Mononuclear cell (primary cell): ENCODE measurements at regions not wholly inside any gene's neighbourhood (a gene's known extent, or its start where the extent isn't known, plus 50 kb on each side); places are given as distances from the start of the nearest gene placed in this dataset.

Experiments used
- H3K27me3 ChIP-seq: 2 replicates; pipeline ENCODE4 v1.6.0; 2011; ENCODE audit warnings: low read length, control low read depth; ENCODE audit not compliant: insufficient read depth
- H3K4me1 ChIP-seq: 2 replicates; pipeline ENCODE4 v1.5.1; 2011; ENCODE audit warnings: mild to moderate bottlenecking, low read length, control low read depth; ENCODE audit not compliant: insufficient read depth
- H3K4me3 ChIP-seq: 2 replicates; pipeline ENCODE4 v1.5.1; 2011; ENCODE audit warnings: mild to moderate bottlenecking, low read length, moderate library complexity
- H3K9me3 ChIP-seq: 2 replicates; pipeline ENCODE4 v1.5.1; 2011; ENCODE audit warnings: low read depth, mild to moderate bottlenecking, control low read depth, low read length

DNA sequence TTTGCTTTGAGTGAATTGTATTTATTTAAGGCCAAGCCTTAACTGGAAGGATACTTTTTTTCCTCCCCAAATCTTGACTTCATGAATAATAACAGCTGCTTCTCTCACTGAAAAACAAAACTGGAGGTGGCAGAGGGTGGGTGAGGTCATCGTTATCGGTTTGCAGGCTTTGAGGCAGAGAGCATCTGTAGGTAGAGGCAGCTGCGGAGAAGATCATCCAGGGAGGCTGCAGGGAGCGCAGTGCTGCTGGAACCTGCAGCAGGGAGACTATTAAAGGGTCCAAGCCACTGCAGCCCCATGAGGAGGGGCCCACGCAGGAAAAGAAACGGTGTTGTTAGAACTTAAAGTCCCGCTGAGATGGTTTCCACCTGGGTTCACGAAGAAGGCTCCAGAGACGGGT, 112.1 kb upstream of the SDK1 start:
- H3K4me1 ChIP-seq, result no peaks in the 10 kb centered on the region
- no peaks in the 10 kb centered on the region for H3K9me3 ChIP-seq
- H3K27me3 ChIP-seq, result no peaks in the 10 kb centered on the region
- no peak overlapping the region for H3K4me3 ChIP-seq

DNA sequence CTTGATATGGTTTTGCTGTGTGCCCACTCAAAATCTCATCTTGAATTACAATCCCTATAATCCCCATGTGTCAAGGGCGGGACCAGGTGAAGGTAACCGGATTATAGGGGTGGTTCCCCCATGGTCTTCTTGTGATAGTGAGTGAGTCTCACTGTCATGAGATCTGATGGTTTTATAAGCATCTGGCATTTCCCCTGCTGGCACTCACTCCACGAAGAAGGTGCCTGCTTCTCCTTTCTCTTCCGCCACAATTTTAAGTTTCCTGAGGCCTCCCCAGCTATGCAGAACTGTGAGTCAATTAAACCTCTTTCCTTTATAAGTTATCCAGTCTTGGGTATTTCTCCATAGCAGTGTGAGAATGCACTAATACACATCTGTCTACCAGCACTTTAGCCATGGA, 109.5 kb upstream of the SDK1 start:
- H3K27me3 ChIP-seq, result no peaks in the 10 kb centered on the region
- no peak overlapping the region for H3K4me3 ChIP-seq
- H3K9me3 ChIP-seq, result no peaks in the 10 kb centered on the region
- no peaks in the 10 kb centered on the region for H3K4me1 ChIP-seq

DNA sequence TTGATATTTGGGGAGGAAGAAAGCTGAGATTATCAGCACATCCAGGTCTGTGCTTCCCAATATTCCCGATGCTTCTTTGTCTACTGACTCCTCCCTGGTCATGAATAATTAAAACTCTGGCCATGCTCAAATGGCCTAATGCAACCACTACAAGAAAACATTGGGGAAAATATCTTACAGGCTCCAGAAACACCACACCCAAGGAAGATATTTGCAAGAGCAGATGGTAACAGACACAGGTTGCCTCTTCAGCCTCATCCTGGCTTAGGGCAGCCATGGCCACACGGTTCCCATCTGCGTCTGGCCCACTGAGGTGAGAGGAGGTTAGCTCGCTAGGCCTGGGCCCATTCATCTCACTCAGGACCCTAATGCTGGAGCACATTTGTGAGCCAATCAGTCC, 108.4 kb upstream of the SDK1 start:
- Histone ChIP-seq H3K4me3 (no peak overlapping the region), H3K27me3 (no peaks in the 10 kb centered on the region), H3K4me1 (no peaks in the 10 kb centered on the region), H3K9me3 (no peaks in the 10 kb centered on the region)

DNA sequence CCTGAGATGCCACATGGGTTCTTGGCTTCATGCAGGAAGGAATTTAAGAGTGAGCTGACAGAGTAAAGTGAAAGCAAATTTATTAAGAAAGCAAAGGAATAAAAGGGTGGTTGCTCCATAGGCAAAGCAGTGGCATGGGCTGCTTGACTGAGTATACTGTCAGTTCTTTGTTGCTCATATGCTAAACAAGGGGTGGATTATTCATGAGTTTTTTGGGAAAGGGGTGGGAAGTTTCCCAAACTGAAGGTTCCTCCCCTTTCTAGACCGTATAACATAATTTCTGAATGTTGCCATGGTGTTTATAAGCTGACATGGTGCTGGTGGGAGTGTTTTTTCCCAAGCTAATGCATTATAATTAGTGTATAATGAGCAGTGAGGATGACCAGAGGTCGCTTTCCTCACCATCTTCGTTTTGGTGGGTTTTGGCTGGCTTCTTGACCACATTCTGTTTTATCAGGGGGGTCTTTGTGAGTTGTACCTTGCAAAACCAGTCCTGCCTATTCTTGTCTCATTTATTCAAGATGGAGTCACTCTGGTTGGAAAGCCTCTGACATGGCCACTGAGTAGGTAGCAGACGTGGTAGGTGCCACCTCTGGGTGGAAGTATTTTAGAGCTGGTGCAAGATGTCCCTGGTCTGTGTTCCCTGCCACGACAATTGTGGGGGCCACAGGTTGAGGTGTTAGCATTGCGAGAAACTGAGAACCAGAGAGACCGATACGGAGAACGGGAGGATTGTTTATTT, 107.5 kb upstream of the SDK1 start:
- Histone ChIP-seq H3K27me3 (no peaks in the 10 kb centered on the region), H3K4me1 (no peaks in the 10 kb centered on the region), H3K4me3 (no peak overlapping the region), H3K9me3 (no peaks in the 10 kb centered on the region)

DNA sequence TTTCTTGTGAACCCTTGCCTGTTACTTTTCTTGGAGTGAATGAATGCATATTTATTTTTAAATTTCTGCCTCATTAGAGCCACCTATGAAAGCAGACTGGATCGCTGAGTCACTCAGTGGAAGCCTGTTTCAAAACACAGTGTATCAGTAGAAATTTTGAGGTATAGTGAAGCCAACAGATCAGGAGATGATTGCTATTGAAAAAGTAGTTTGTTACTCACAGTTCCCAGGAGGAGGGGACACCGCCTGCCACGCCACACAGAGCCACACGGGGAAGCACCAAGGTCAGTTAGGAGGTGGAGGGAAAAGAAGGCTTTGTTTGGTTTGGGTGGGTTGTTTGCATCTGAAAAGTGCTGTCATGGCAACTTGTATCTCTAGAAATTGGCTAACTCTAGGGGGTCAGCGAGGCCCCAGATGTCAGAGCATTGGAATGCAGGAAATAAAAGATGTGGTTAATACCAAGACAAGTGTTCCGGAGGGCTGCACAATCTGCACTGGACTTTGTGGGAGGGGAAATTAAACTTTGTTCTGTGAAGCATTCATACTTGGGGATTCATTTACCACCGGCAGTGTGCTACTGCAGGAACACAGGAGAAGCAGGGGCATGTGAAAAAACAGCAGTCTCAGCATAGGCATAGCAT, 106.4 kb upstream of the SDK1 start:
- Histone ChIP-seq H3K9me3 (no peaks in the 10 kb centered on the region), H3K27me3 (no peaks in the 10 kb centered on the region), H3K4me3 (no peak overlapping the region), H3K4me1 (no peaks in the 10 kb centered on the region)

DNA sequence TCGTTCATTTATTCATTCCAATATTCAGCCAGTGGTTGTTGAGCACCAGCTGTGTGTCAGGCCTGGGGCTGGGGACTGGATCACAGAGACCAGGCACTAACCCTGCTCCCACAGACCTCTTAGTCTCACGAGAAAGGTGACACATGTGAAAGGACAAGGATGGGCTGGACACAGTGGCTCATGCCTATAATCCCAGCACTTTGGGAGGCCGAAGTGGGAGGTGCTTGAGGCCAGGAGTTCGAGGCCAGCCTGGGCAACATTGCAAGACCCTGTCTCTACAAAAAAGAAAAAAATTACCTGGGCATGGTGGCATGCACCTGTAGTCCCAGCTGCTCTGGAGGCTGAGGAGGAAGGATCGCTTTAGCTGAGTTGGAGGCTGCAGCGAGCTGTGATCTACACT, 105.9 kb upstream of the SDK1 start:
- no peaks in the 10 kb centered on the region for H3K4me1 ChIP-seq
- H3K9me3 ChIP-seq, result no peaks in the 10 kb centered on the region
- H3K27me3 ChIP-seq, result no peaks in the 10 kb centered on the region
- H3K4me3 ChIP-seq, result no peak overlapping the region

DNA sequence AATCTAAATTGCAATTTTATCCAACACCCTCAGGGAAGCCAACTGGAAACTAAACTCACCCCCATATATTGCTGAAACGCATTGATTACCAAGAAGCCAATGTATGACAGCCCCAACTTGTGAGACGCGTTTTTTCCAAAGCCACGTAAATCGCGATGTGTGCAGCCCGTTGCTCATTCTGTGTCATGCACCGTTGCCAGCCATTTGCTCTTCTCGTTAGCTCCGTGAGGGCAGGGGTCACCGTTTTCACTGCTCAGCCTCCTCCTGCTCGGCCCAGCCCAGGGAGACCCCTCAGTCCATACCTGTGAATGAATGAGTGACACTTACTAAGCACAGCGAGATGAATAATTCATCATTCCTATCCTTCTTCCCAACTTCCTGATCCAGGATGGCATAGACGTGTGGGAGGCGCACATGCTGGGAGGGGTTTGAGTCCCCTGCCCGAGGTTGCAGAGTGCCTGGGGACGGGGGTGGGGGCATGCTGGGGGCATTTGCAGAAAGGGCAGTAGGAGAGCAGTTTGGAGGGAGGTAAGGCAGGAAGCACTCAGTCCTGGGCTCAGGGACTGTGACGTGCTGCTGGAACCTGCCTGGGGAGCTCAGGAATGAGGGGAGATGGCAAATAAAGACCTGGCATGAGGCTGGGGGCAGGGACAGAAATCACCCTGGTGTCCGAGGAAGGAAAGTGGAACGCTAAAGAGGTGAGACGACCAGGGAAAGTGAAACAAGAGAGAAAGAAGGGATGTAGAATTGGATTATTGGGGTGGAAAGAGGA, 104.2 kb upstream of the SDK1 start:
- no peaks in the 10 kb centered on the region for H3K9me3 ChIP-seq
- no peaks in the 10 kb centered on the region for H3K27me3 ChIP-seq
- no peaks in the 10 kb centered on the region for H3K4me1 ChIP-seq
- no peak overlapping the region for H3K4me3 ChIP-seq

DNA sequence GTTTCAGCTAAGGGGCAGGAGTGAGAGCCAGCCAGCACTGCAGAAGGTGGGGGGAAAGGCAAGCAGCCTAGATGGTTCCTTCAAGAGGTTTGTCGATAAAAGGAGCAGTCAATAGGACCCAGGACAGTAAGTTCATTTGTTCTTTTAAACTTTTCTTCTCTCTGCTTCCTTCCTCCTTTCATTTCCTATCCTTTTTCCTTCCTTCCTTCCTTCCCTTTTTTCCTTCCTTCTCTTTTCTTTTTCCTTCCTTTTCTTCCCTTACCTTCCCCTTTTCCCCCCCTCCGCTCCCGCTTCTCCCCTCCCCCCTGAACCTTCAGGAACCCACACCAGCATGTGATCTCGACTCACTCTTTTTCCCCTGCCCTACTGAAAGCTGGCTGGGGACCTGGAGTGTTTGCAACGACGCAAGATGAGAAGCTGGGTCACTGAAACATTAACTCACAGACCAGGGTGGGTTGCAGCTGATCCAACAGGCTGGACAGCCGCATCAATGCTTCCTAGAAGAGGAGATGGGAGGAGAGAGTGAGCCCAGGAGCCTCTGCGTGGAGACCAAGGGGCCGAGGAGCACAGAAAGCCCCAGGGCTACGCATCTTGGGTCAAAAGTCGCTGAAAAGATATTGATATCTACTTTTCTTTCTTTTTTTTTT, 103.4 kb upstream of the SDK1 start:
- Histone ChIP-seq H3K4me3 (no peak overlapping the region), H3K27me3 (no peaks in the 10 kb centered on the region), H3K9me3 (no peaks in the 10 kb centered on the region), H3K4me1 (no peaks in the 10 kb centered on the region)

DNA sequence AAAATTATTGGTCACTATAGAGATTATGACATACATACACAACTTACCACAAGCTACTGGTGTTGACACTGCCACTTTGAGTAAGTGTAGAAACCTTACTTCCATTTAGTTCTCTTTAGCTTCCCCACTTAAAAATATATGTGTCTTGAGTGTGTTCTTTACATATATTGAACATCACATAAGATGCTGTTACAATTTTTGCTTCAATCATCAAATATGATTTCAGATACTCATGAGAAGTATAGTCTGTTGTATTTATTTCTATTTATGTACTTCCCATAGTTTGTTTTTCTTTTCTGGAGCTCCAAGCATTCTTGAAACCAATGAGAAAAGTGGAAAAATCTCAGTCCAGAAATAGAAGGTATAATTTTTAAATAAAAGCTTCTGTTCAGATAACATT, 102.7 kb upstream of the SDK1 start:
- no peaks in the 10 kb centered on the region for H3K9me3 ChIP-seq
- no peaks in the 10 kb centered on the region for H3K27me3 ChIP-seq
- H3K4me1 ChIP-seq, result no peaks in the 10 kb centered on the region
- no peak overlapping the region for H3K4me3 ChIP-seq

DNA sequence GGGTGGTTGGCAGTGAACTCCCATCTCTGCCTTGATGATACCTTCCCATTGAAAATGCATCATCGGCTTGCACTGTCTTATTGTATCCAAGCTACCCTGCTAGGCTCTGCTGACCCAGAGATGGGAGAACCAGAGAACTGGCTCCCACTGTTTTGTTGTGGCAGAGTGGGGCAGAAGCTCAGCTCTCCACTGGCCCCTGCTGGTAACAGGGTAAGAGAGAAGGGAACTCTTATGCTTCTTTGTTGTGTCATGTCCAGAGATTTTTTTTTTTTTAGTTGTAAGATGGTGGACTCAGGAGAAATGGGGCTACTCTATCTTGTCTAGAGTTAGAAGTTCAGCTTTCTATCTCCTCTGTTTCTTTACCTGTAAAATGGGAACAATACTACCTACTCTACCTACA, 100.5 kb upstream of the SDK1 start:
- Histone ChIP-seq H3K27me3 (no peaks in the 10 kb centered on the region), H3K4me1 (no peaks in the 10 kb centered on the region), H3K9me3 (no peaks in the 10 kb centered on the region), H3K4me3 (no peak overlapping the region)

DNA sequence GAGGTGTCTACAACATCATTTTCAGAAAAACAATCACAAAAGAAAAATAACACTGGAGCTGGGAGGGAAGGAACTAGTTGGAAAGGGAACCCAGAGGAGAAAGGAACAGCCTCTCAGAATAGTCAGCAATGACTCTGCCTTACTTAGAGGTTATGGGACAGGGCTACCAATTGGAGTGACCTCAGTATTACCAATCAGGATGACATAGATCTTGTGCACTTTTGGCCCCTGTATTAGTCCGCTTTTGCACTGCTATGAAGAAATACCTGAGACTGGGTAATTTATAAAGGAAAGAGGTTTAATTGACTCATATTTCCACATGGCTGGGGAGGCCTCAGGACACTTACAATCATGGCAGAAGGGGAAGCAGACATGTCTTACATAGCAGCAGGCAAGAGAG, 99.7 kb upstream of the SDK1 start:
- Histone ChIP-seq H3K4me3 (no peak overlapping the region), H3K27me3 (no peaks in the 10 kb centered on the region), H3K9me3 (no peaks in the 10 kb centered on the region), H3K4me1 (no peaks in the 10 kb centered on the region)

DNA sequence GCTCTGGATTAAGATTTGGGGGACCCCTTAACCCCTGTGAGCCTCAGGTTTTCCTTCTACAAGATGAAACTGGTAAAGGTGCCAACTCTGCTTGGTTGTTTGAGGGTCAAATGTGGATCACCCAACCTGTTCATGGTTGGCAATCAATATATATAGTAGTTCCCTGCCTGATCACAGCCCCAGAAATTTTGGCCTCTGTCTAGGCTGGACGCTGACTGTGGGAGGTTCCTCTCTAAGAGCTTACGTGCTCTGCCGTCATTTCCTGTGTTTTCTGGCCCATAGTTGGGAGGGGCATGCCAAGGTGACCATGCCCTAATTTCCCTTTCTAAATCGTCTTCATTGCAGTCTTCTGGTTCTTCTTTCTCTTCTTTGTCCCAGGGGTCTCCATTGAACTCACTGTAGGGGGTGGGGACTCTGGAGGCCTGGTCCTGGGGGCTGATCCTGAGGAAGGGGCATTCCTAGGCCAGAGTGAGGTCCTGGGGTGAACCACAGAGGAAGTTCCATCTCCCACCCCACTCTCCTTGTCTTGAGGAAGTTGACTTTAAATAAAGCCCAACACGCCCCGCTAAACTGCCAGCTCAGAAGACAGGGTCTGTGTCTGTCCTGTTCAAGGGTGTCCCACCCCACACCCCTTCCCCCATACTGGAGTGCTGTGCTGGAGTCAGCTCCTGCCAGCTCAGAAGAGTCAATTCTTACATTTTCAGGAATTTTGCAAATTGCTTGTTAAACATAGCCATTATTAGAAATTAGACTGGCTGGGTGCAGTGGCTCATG, 98.9 kb upstream of the SDK1 start:
- Histone ChIP-seq H3K4me1 (no peaks in the 10 kb centered on the region), H3K4me3 (no peak overlapping the region), H3K27me3 (no peaks in the 10 kb centered on the region), H3K9me3 (no peaks in the 10 kb centered on the region)

DNA sequence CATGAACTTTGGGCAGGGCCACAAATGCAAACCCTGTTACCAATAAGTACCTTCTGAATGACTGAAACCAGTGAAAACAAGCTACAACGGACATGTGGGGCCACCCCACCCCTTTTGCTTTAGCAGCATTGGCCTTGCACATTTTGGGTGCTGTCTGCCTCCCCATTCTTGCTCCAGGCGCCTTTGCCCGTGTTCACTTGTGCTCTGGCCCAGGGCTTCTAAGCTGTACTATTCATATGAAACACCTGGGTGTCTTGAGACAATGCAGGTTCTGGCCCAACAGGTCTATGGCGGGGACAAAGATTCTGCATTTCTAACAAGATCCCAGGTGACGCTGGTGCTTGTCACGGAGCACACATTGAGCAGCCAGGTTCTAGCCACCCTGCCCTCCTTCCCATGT, 96.5 kb upstream of the SDK1 start:
- H3K9me3 ChIP-seq, result no peaks in the 10 kb centered on the region
- H3K27me3 ChIP-seq, result no peaks in the 10 kb centered on the region
- no peaks in the 10 kb centered on the region for H3K4me1 ChIP-seq
- no peak overlapping the region for H3K4me3 ChIP-seq

DNA sequence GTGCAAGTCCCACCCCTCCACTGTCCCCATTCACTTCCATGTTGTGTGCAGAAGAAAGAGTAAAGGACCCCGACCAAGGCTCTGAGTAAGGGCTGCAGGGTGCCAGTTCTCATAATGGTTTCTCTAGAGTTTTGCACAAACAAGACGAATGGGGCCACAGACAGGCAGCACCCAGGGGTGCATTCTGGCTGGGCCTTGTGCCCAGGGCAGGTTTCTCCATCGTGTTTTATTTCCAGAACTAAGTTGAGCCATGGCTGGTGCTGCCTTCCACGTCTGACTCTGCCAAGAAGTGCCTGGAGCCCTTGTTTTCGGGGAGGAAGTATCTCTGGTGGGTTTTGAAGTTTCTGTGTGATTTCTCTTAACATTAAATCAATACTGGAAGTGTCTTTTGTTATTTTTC, 95.0 kb upstream of the SDK1 start:
- H3K9me3 ChIP-seq, result no peaks in the 10 kb centered on the region
- no peaks in the 10 kb centered on the region for H3K27me3 ChIP-seq
- no peak overlapping the region for H3K4me3 ChIP-seq
- no peaks in the 10 kb centered on the region for H3K4me1 ChIP-seq

DNA sequence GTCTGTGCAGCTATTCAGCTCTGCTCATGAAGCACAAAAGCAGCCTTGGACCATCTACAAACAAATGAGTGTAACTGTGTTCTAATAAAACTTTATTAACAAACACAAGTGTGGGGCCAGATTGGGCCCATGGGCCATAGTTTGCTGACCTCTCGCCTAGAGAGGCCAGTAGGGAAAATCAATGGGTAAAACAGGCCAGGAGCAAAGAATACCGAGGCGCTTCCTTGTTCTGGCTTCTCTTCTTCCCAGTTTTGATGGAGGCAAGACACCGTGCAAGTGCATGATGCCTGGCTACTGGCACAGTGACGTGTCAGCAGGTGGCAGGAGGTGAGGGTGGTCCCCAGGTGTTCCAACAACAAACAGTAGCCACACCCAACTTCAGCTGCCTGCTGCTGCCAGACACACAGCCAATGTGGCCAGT, 94.3 kb upstream of the SDK1 start:
- H3K4me1 ChIP-seq, result no peaks in the 10 kb centered on the region
- no peaks in the 10 kb centered on the region for H3K27me3 ChIP-seq
- no peaks in the 10 kb centered on the region for H3K9me3 ChIP-seq
- H3K4me3 ChIP-seq, result no peak overlapping the region
